Fibroblast of lung (primary cell): ENCODE measurements at regions not wholly inside any gene's neighbourhood (a gene's known extent, or its start where the extent isn't known, plus 50 kb on each side); places are given as distances from the start of the nearest gene placed in this dataset.

Experiments used
- DNase-seq, 2 donors: peaks; one replicate each; pipeline versions ENCODE4 v3.0.0 to v3.0.0-alpha.2; 2010; ENCODE audit warnings: low read depth in 2 of 2
- H2AFZ ChIP-seq: 2 replicates; pipeline ENCODE4 v1.5.1; 2012; ENCODE audit warnings: low read length, control low read depth, inconsistent platforms
- H3K27ac ChIP-seq: 2 replicates; pipeline ENCODE4 v1.5.1; 2011; ENCODE audit warnings: low read length, control low read depth; ENCODE audit not compliant: insufficient read depth
- H3K27me3 ChIP-seq: 2 replicates; pipeline ENCODE4 v1.5.1; 2011; ENCODE audit warnings: mild to moderate bottlenecking, low read length; ENCODE audit not compliant: control insufficient read depth, insufficient read depth
- H3K36me3 ChIP-seq: 2 replicates; pipeline ENCODE4 v1.5.1; 2011; ENCODE audit warnings: low read length; ENCODE audit not compliant: control insufficient read depth, insufficient read depth
- H3K4me1 ChIP-seq: 2 replicates; pipeline ENCODE4 v1.5.1; 2011; ENCODE audit warnings: low read length; ENCODE audit not compliant: control insufficient read depth, insufficient read depth; ENCODE audit errors: extremely low read depth
- H3K4me2 ChIP-seq: 2 replicates; pipeline ENCODE4 v1.5.1; 2011; ENCODE audit warnings: low read length, control low read depth; ENCODE audit not compliant: insufficient read depth; ENCODE audit errors: extremely low read depth
- H3K4me3 ChIP-seq, 4 experiments: fragments of 200-600 bp in 1 of 4; sonication (generic) in 1 of 4; replicated peaks in 1 of 4; 2 replicates each; pipeline ENCODE4 v1.5.1; 2011 to 2016; ENCODE audit warnings: low read length in 4 of 4, low read depth in 3 of 4, mild to moderate bottlenecking in 3 of 4, control low read depth in 2 of 4, inconsistent platforms in 1 of 4, mixed read lengths in 1 of 4; ENCODE audit not compliant: insufficient read depth in 1 of 4; ENCODE audit errors: control extremely low read depth in 1 of 4
- H3K79me2 ChIP-seq: 2 replicates; pipeline ENCODE4 v1.5.1; 2012; ENCODE audit warnings: mild to moderate bottlenecking, low read length, inconsistent platforms; ENCODE audit not compliant: control insufficient read depth, insufficient read depth
- H3K9ac ChIP-seq: 2 replicates; pipeline ENCODE4 v1.5.1; 2011; ENCODE audit warnings: mild to moderate bottlenecking, low read length, control low read depth; ENCODE audit not compliant: insufficient read depth
- H3K9me3 ChIP-seq: 2 replicates; pipeline ENCODE4 v1.5.1; 2012; ENCODE audit warnings: low read depth, low read length; ENCODE audit not compliant: control insufficient read depth, insufficient read depth
- H4K20me1 ChIP-seq: 2 replicates; pipeline ENCODE4 v1.5.1; 2011; ENCODE audit warnings: low read length; ENCODE audit not compliant: control insufficient read depth, insufficient read depth; ENCODE audit errors: extremely low read depth
- EZH2 ChIP-seq: IDR thresholded peaks from 2 replicates; pipeline ENCODE4 v1.5.1; 2012; ENCODE audit warnings: low read length, control low read depth, mild to moderate bottlenecking; ENCODE audit errors: missing control alignments
- TF ChIP-seq, protein P1 (sequence below), 2 donors: IDR thresholded peaks in 1 of 2; conservative IDR thresholded peaks in 1 of 2; 1 replicate in 1 of 2; 2 replicates in 1 of 2; pipeline ENCODE4 v1.5.1; 2011 to 2012; ENCODE audit warnings: low read length in 2 of 2, control low read depth in 1 of 2, inconsistent platforms in 1 of 2, low read depth in 1 of 2, mild to moderate bottlenecking in 1 of 2

DNA sequence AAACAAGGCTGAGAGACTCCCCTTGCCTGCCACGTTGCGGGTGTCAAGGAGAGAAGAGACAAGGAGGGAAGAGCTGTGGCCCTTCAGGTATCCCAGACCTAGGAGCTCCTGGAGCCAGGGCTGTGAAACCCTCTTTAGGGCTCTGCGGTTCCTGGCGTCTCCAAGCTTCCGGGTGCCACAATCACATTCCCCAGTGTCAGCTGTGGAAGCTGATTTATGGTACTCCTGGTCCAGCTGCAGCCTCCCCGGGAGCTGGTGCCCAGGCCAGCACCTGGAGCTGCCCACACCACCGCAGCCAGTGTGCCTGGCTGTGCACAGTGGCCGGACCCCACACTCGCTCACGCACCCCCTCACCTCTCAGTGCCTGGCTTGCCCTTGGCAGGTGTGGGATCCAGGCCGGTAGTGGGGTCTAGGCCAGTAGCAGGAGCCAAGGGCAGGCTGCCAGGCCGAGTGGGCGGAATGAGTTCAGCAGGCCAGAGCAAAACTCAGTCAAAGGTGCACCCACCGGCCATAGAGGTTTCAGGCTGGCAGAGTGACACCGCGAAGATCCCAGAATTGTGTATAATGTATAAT is 58.9 kb upstream of the L3MBTL3 start:
- H3K27ac ChIP-seq = no peak overlapping the region
- no peaks in the 10 kb centered on the region for H3K79me2 ChIP-seq
- no peaks in the 10 kb centered on the region for H3K36me3 ChIP-seq
- no peak overlapping the region for H3K4me2 ChIP-seq
- H3K9me3 ChIP-seq = no peaks in the 10 kb centered on the region
- no peaks in the 10 kb centered on the region for H3K27me3 ChIP-seq
- TF ChIP-seq, protein P1, sequence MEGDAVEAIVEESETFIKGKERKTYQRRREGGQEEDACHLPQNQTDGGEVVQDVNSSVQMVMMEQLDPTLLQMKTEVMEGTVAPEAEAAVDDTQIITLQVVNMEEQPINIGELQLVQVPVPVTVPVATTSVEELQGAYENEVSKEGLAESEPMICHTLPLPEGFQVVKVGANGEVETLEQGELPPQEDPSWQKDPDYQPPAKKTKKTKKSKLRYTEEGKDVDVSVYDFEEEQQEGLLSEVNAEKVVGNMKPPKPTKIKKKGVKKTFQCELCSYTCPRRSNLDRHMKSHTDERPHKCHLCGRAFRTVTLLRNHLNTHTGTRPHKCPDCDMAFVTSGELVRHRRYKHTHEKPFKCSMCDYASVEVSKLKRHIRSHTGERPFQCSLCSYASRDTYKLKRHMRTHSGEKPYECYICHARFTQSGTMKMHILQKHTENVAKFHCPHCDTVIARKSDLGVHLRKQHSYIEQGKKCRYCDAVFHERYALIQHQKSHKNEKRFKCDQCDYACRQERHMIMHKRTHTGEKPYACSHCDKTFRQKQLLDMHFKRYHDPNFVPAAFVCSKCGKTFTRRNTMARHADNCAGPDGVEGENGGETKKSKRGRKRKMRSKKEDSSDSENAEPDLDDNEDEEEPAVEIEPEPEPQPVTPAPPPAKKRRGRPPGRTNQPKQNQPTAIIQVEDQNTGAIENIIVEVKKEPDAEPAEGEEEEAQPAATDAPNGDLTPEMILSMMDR (conservative IDR thresholded peaks at IDR 0.05 in 1 of 2, IDR thresholded peaks at IDR 0.05 in 1 of 2; ENCODE audit: low read depth in 1 of 2, low read length in 2 of 2) = no peak
- no peak for TF ChIP-seq EZH2
- no peak for DNase-seq
- no peaks in the 10 kb centered on the region for H4K20me1 ChIP-seq
- H3K4me1 ChIP-seq = no peaks in the 10 kb centered on the region
- H3K4me3 ChIP-seq = no peak overlapping the region
- H3K9ac ChIP-seq = no peak overlapping the region
- no peak overlapping the region for H2AFZ ChIP-seq

DNA sequence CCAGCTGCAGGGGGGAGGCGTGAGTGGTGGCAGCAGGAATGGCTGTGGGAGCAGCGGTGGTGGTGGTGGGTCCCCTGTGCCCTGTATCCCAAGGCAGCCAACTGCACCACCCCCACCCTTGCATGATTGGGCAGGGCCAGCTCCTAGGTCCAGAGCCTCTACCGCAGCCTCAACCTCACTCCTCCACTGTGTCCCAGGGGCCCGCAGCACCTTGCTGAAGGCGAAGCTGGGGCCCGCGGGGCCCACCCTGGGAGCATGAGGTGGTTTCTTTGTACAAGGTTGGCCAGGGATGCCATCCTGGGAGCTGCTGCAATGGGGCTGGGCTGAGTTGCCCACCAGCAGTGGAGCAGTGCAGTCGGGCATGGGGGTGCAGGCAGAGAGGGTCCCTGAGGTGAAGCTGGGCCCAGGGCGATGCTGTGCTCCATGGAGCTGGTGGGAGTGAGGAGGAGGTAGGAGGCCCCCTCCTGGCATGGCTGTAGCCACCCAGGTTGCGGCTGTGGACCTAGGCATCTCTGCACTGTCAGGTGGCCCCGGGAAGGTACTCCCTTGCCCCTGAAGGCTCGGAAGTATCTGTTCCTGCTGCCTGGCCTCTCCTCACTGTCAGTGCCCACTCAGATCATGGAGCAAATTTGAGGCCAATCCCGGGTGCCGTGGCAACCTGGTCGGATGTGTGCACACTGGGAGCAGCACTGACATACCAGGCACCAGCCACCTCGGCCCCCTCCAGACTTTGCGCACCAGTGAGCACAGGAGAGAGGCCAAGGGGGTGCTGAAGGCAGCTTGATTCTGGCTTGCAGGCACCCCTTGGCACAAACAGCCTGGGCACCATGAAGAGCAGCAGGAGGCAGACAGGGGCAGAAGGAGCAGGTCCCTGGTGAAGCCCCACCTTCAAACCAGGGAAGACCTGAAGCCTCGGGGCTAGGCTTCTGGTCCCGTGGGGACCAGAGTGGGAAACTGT is 60.2 kb upstream of the L3MBTL3 start:
- Histone ChIP-seq H3K9me3 (no peaks in the 10 kb centered on the region), H2AFZ (no peak overlapping the region), H3K4me2 (no peak overlapping the region), H3K4me3 (no peak overlapping the region), H3K27ac (no peak overlapping the region), H4K20me1 (no peaks in the 10 kb centered on the region), H3K79me2 (no peaks in the 10 kb centered on the region), H3K27me3 (no peaks in the 10 kb centered on the region), H3K36me3 (no peaks in the 10 kb centered on the region), H3K9ac (no peak overlapping the region), H3K4me1 (no peaks in the 10 kb centered on the region)
- TF ChIP-seq, protein P1 (conservative IDR thresholded peaks at IDR 0.05 in 1 of 2, IDR thresholded peaks at IDR 0.05 in 1 of 2; ENCODE audit: low read depth in 1 of 2, low read length in 2 of 2) = no peak
- no peak for TF ChIP-seq EZH2
- DNase-seq = no peak

DNA sequence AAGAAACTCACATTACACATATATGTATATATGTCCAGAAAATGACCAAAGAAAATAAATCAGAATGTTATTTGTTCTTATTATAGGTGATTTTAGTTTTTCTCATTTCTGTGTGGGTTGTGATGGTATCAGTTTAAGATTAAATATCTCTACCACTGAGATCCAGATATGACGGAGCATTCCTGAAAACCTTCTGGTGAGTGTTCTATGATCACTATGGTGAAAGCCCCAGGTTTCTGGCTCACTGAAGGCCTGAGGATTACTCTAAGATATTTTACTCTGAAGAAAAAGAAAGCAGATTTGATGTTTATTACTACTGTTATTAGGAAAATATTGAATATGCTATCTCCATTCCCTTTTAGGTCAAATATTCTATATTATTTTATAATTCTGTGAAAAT is 62.8 kb upstream of the L3MBTL3 start:
- Histone ChIP-seq H3K27ac (no peak overlapping the region), H3K9me3 (no peaks in the 10 kb centered on the region), H3K9ac (no peak overlapping the region), H3K4me3 (no peak overlapping the region), H2AFZ (no peak overlapping the region), H4K20me1 (no peaks in the 10 kb centered on the region), H3K36me3 (no peaks in the 10 kb centered on the region), H3K79me2 (no peaks in the 10 kb centered on the region), H3K4me1 (no peaks in the 10 kb centered on the region), H3K4me2 (no peak overlapping the region), H3K27me3 (no peaks in the 10 kb centered on the region)
- TF ChIP-seq EZH2 = no peak
- TF ChIP-seq, protein P1 (conservative IDR thresholded peaks at IDR 0.05 in 1 of 2, IDR thresholded peaks at IDR 0.05 in 1 of 2; ENCODE audit: low read depth in 1 of 2, low read length in 2 of 2) = no peak
- DNase-seq = no peak
